ENCODE measurements at regions not wholly inside any gene's neighbourhood (a gene's known extent, or its start where the extent isn't known, plus 50 kb on each side); places are given as distances from the start of the nearest gene placed in this dataset.

DNA sequence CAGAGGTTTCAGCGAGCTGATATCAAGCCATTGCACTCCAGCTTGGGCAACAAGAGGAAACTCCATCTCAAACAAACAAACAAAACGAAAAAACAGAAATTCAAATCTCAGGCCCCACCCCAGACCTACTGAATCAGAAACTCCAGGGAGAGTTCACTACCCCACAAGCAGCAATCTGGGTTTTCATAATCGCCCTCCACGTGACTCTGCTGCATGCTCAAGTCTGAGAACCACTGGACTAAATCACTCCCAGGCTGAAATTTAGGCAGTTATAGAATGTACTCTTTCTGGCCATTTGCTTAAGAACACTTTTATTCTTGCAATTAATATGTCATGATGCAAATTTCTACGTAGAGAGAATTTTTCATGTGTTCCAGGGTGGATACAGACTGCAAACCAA lies 287.3 kb downstream of the USP46 start:
- Histone ChIP-seq H3K4me1 (replicated peaks in 1 of 4; ENCODE audit: control insufficient read depth in 3 of 4, insufficient read depth in 4 of 4, low read length in 3 of 4) (peaks cover 0 to 5% (median 0%) of the 10 kb centered on the region in 4 experiments; a peak in 2 of 7 replicates), H3K9ac (replicated peaks in 1 of 4; ENCODE audit: extremely low read depth in 1 of 4, low read depth in 3 of 4, low read length in 3 of 4) (no peak overlapping the region), H4K5ac (ENCODE audit: insufficient read length, low read depth, low read length) (no peak overlapping the region), H3K56ac (replicated peaks; ENCODE audit: insufficient read length, low read depth, low read length) (no peak overlapping the region), H3K23ac (ENCODE audit: insufficient read length) (no peak overlapping the region), H3K4me3 (ENCODE audit: extremely low read depth in 1 of 4, insufficient read depth in 2 of 4, low read depth in 3 of 4, low read length in 4 of 4) (no peak overlapping the region), H3K36me3 (ENCODE audit: control insufficient read depth in 2 of 4, insufficient read depth in 4 of 4, low read length in 3 of 4) (no peaks in the 10 kb centered on the region), H3K27ac (ENCODE audit: low read depth, low read length) (no peak overlapping the region), H3K9me3 (ENCODE audit: insufficient read depth in 2 of 2, low read depth in 1 of 2, low read length in 1 of 2) (no peaks in the 10 kb centered on the region), H3K14ac (ENCODE audit: insufficient read length) (no peak overlapping the region), H2BK20ac (ENCODE audit: low read length) (no peak overlapping the region), H2AK5ac (ENCODE audit: low read depth, low read length) (no peak overlapping the region), H2AFZ (ENCODE audit: low read length) (no peak overlapping the region), H2BK12ac (ENCODE audit: low read depth, low read length) (no peak overlapping the region), H3K79me2 (ENCODE audit: control insufficient read depth in 1 of 2, insufficient read depth in 2 of 2, low read length in 2 of 2) (no peaks in the 10 kb centered on the region), H3K27me3 (replicated peaks in 1 of 4; ENCODE audit: control insufficient read depth in 3 of 4, extremely low read depth in 1 of 4, insufficient read depth in 3 of 4, low read length in 3 of 4) (no peaks in the 10 kb centered on the region), H4K20me1 (replicated peaks in 1 of 2; ENCODE audit: control insufficient read depth in 1 of 2, insufficient read depth in 2 of 2, low read length in 2 of 2) (peaks cover 0 to 1% of the 10 kb centered on the region in 2 experiments), H3K4me2 (ENCODE audit: insufficient read depth in 1 of 2, low read depth in 2 of 2, low read length in 2 of 2) (no peak overlapping the region), H2BK120ac (replicated peaks; ENCODE audit: low read depth, low read length) (no peak overlapping the region), H3K79me1 (ENCODE audit: low read depth, low read length) (no peaks in the 10 kb centered on the region), H4K8ac (ENCODE audit: extremely low read depth, insufficient read depth, low read length) (no peak overlapping the region), H3K23me2 (ENCODE audit: low read depth, low read length) (no peaks in the 10 kb centered on the region), H2BK15ac (ENCODE audit: low read length) (no peak overlapping the region), H4K91ac (replicated peaks; ENCODE audit: insufficient read length, low read length) (no peak overlapping the region), H2BK5ac (ENCODE audit: low read depth, low read length) (no peak overlapping the region), H3K4ac (replicated peaks; ENCODE audit: insufficient read length, low read depth, low read length) (no peak overlapping the region), H3K18ac (ENCODE audit: extremely low read depth, low read length) (no peak overlapping the region)
- ChIA-PET POLR2A (ENCODE audit: partially characterized antibody) (interaction anchor here (1.2 kb wide), 1 partner anchor 341 kb away, joined by 3 read pairs; no protein-coding TSS in a partner anchor), CTCF (ENCODE audit: partially characterized antibody) (interaction anchor here (0.7 to 1.5 kb wide), 3 partner anchors 13 to 341 kb away, joined by 3 read pairs; no protein-coding TSS in a partner anchor)
- DNase-seq (ENCODE audit: low read depth in 1 of 2, low spot score in 2 of 2): no peak
- TF ChIP-seq SAP30 (IDR thresholded peaks at IDR 0.05; ENCODE audit: insufficient read depth, insufficient replicate concordance, low read length) (no peak), JUN (IDR thresholded peaks at IDR 0.05; ENCODE audit: low read depth, low read length) (no peak), MAFK (IDR thresholded peaks at IDR 0.05; ENCODE audit: low read depth, low read length) (no peak), POU5F1 (IDR thresholded peaks at IDR 0.05; ENCODE audit: low read depth, low read length) (no peak)
- WGBS, 2 experiments (ENCODE audit: extremely low coverage in 1 of 2, insufficient coverage in 1 of 2, insufficient read length in 1 of 2, insufficient replicate concordance in 2 of 2, low coverage in 1 of 2, low lambda C conversion rate in 2 of 2, missing lambda C conversion rate in 1 of 2): 96% methylated on average over 5 of the region's 5 CpGs; no CpG with 5 or more reads in 1 of the 2 experiments
- FAIRE-seq: no peak

Measured in H1 (cell line).